Peyer's patch (tissue), 4 donors: ENCODE measurements at regions not wholly inside any gene's neighbourhood (a gene's known extent, or its start where the extent isn't known, plus 50 kb on each side); places are given as distances from the start of the nearest gene placed in this dataset.

Experiments
- DNase-seq, 3 donors: peaks; one replicate each; pipeline ENCODE4 v3.0.0-alpha.2; 2017 to 2019
- H3K27ac ChIP-seq, 4 donors: fragments of 200-600 bp; sonication (generic); one replicate each; pipeline ENCODE4 v1.5.1; 2016 to 2019
- H3K27me3 ChIP-seq, 2 donors: fragments of 200-600 bp; sonication (generic); one replicate each; pipeline ENCODE4 v1.5.1; 2019
- H3K36me3 ChIP-seq, 3 donors: fragments of 200-600 bp; sonication (generic); one replicate each; pipeline ENCODE4 v1.5.1; 2016 to 2019
- H3K4me1 ChIP-seq, 4 donors: fragments of 200-600 bp; sonication (generic); one replicate each; pipeline ENCODE4 v1.5.1; 2016 to 2019
- H3K4me3 ChIP-seq, 4 donors: fragments of 200-600 bp; sonication (generic); 1 replicate in 3 of 4; 2 replicates in 1 of 4; pipeline ENCODE4 v1.5.1; 2016 to 2019; ENCODE audit warnings: mild to moderate bottlenecking in 1 of 4
- H3K9me3 ChIP-seq, 4 donors: fragments of 200-600 bp; sonication (generic); one replicate each; pipeline ENCODE4 v1.5.1; 2016 to 2019; ENCODE audit warnings: mild to moderate bottlenecking in 1 of 4
- POLR2A ChIP-seq, 2 donors: fragments of 450-650 bp; IDR thresholded peaks; one replicate each; pipeline ENCODE4 v1.5.1; 2017; ENCODE audit warnings: antibody characterized with exemption in 2 of 2, mild to moderate bottlenecking in 2 of 2, moderate library complexity in 2 of 2
- TF ChIP-seq, protein P1 (sequence below), 6 experiments: fragments of 450-650 bp in 4 of 6; fragments of 200-600 bp in 2 of 6; sonication (generic) in 1 of 6; IDR thresholded peaks; one replicate each; pipeline ENCODE4 v1.5.1; 2017 to 2019; ENCODE audit warnings: antibody characterized with exemption in 6 of 6, mild to moderate bottlenecking in 3 of 6, moderate library complexity in 1 of 6

DNA sequence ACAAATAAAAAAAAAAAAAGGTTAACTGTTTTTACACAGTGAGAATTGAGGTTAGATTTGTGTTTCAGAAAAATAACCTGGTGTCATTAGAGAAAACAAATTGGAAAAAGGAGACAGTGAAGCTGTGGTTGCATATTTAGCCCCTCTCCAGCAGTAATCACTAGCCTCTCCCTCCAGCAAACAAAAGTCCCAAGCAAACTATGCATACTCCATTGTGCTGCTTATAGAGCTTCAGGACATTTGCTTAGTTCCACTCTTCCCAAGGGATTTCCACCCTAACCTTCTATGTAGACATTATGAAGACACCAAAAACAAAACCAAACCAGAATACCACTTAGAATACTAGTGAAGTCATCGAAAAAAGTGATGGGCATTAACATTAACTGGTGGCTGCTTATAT is 534.2 kb upstream of the CDH2 start:
- Histone ChIP-seq H3K9me3 (no peaks in the 10 kb centered on the region), H3K36me3 (no peaks in the 10 kb centered on the region), H3K4me1 (no peaks in the 10 kb centered on the region), H3K27ac (no peak overlapping the region), H3K27me3 (no peaks in the 10 kb centered on the region), H3K4me3 (no peak overlapping the region)
- no peak for TF ChIP-seq POLR2A (IDR thresholded peaks at IDR 0.05)
- TF ChIP-seq, protein P1, sequence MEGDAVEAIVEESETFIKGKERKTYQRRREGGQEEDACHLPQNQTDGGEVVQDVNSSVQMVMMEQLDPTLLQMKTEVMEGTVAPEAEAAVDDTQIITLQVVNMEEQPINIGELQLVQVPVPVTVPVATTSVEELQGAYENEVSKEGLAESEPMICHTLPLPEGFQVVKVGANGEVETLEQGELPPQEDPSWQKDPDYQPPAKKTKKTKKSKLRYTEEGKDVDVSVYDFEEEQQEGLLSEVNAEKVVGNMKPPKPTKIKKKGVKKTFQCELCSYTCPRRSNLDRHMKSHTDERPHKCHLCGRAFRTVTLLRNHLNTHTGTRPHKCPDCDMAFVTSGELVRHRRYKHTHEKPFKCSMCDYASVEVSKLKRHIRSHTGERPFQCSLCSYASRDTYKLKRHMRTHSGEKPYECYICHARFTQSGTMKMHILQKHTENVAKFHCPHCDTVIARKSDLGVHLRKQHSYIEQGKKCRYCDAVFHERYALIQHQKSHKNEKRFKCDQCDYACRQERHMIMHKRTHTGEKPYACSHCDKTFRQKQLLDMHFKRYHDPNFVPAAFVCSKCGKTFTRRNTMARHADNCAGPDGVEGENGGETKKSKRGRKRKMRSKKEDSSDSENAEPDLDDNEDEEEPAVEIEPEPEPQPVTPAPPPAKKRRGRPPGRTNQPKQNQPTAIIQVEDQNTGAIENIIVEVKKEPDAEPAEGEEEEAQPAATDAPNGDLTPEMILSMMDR (IDR thresholded peaks at IDR 0.05), result no peak
- DNase-seq, result no peak

DNA sequence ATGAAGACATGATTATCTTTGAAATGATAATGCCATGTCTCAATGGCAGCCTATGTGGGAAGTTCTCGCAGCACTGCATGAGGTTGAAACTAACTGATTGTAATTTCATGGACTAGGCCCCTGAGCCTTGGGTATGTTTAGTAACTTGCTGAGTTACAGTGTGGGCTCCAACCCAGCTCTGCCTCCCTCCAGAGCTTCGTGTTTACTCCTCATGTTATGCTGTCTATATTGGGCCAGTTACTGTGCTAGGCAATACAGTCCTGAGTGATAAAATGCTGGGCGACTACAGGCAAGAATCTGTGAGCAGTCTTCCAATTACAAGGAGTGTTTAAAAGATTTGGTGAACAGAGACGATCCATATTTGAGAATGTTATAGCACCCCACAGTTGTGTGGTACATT is 530.1 kb upstream of the CDH2 start:
- no peak overlapping the region for H3K27ac ChIP-seq
- no peak for DNase-seq
- no peaks in the 10 kb centered on the region for H3K27me3 ChIP-seq
- no peaks in the 10 kb centered on the region for H3K36me3 ChIP-seq
- no peaks in the 10 kb centered on the region for H3K9me3 ChIP-seq
- no peaks in the 10 kb centered on the region for H3K4me1 ChIP-seq
- H3K4me3 ChIP-seq, result no peak overlapping the region
- TF ChIP-seq, protein P1 (IDR thresholded peaks at IDR 0.05), result no peak
- TF ChIP-seq POLR2A (IDR thresholded peaks at IDR 0.05), result no peak

DNA sequence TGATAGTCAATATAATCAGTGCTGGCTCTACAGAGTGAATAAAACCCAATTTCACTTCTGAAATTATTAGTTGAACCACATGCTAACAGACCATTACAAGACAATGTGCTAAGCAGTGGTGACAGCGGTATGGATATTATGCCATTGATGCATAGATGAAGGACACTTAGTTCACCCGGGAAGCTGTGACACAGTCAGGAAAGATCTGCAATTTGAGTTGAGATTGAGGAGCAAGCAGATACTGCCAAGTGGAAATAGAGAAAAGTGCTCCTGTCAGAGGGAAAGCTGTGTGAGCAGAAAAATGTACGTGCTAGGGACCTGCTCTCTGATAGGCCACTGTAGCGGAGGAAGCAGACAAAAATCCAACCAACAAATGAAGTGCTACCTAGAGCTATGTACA is 529.5 kb upstream of the CDH2 start:
- Histone ChIP-seq H3K27me3 (no peaks in the 10 kb centered on the region), H3K36me3 (no peaks in the 10 kb centered on the region), H3K9me3 (no peaks in the 10 kb centered on the region), H3K4me1 (no peaks in the 10 kb centered on the region), H3K4me3 (no peak overlapping the region), H3K27ac (no peak overlapping the region)
- TF ChIP-seq, protein P1 (IDR thresholded peaks at IDR 0.05), result no peak
- no peak for TF ChIP-seq POLR2A (IDR thresholded peaks at IDR 0.05)
- DNase-seq, result no peak

DNA sequence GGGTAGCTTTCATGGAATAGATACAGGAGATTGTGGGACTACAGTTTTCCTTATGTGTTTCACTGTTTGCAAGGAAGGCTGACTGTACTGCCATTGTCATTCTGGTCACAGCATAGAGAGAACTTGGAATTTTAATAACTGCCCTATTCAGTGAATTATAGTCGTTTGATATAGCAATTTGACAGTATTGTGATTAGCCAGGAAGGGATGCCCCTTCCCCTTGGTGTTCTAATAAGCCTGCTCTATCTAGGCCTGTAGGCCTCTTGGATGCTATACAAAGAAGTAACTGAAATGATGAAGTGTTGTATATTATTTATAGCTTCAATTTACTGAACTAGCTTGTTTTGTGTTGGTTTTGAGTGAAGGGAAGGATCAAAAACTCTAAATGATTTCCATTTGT is 528.6 kb upstream of the CDH2 start:
- H3K27ac ChIP-seq, result no peak overlapping the region
- H3K9me3 ChIP-seq, result no peaks in the 10 kb centered on the region
- H3K36me3 ChIP-seq, result no peaks in the 10 kb centered on the region
- no peak for DNase-seq
- TF ChIP-seq, protein P1 (IDR thresholded peaks at IDR 0.05), result no peak
- no peak for TF ChIP-seq POLR2A (IDR thresholded peaks at IDR 0.05)
- no peak overlapping the region for H3K4me3 ChIP-seq
- no peaks in the 10 kb centered on the region for H3K27me3 ChIP-seq
- no peaks in the 10 kb centered on the region for H3K4me1 ChIP-seq

DNA sequence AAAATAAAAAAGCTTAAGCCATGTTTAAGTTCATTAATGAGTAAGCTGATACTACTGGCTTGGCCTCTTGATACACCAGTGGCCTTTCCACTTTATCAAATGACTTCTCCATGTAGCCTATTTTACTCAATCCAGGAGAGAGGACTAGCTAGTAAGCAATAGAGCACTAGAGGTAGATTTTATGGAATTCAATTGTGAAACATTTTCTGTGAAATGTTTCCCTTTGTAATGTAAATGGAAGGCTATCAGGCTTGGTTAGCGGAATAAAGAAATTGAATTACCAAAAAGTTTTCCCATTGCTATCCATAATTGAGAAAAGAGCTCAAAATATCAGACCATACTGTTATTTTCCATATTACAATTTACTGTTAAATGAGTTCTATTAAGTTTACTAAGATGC is 515.4 kb upstream of the CDH2 start:
- TF ChIP-seq, protein P1 (IDR thresholded peaks at IDR 0.05), result no peak
- no peak for TF ChIP-seq POLR2A (IDR thresholded peaks at IDR 0.05)
- Histone ChIP-seq H3K9me3 (no peaks in the 10 kb centered on the region), H3K27me3 (no peaks in the 10 kb centered on the region), H3K4me1 (no peaks in the 10 kb centered on the region), H3K4me3 (no peak overlapping the region), H3K36me3 (no peaks in the 10 kb centered on the region), H3K27ac (no peak overlapping the region)
- DNase-seq, result no peak

DNA sequence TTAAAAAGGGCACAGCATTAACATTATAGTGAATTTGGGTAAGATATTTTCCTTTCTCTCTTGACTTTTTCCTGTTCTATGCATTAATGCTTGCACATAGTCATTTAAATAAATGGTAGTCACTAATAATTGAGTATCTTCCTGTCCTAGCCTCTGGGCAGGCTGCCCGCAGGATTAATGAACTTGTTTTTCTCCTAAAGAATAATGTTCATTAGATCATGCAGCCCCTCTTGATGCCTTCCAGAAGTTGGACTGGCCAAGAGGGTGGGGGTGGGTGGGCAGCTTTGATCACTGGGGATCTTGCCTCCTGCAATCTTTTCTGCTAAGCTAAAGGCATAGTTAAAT is 514.5 kb upstream of the CDH2 start:
- Histone ChIP-seq H3K9me3 (no peaks in the 10 kb centered on the region), H3K4me1 (no peaks in the 10 kb centered on the region), H3K36me3 (no peaks in the 10 kb centered on the region), H3K4me3 (no peak overlapping the region), H3K27me3 (no peaks in the 10 kb centered on the region), H3K27ac (no peak overlapping the region)
- no peak for DNase-seq
- TF ChIP-seq, protein P1 (IDR thresholded peaks at IDR 0.05), result no peak
- TF ChIP-seq POLR2A (IDR thresholded peaks at IDR 0.05), result no peak
